ENCODE measurements at regions not wholly inside any gene's neighbourhood (a gene's known extent, or its start where the extent isn't known, plus 50 kb on each side); places are given as distances from the start of the nearest gene placed in this dataset.
"Not testable (repeated sequence)": the region's sequence is repeated elsewhere in the genome, so short reads cannot be mapped to it uniquely, and the experiment has no call there.

GRCh38 chr22:10526079-10526478 lies 5001.9 kb upstream of the OR11H1 start:
- TF ChIP-seq CTCF, POLR2A (IDR thresholded peaks at IDR 0.05): not testable (repeated sequence)

Data from body of pancreas (tissue), 4 donors.